Adrenal gland (tissue), 9 donors: ENCODE measurements at regions not wholly inside any gene's neighbourhood (a gene's known extent, or its start where the extent isn't known, plus 50 kb on each side); places are given as distances from the start of the nearest gene placed in this dataset.

ENCODE experiments used
- DNase-seq, 7 donors: peaks; one replicate each; pipeline ENCODE4 v3.0.0-alpha.2; 2019 to 2020
- H3K27ac ChIP-seq, 5 donors: fragments of 200-600 bp; sonication (generic) in 4 of 5; 1 replicate in 3 of 5; 2 replicates in 2 of 5; pipeline versions ENCODE4 v1.5.1 to v1.8.0; 2016 to 2020; ENCODE audit warnings: mild to moderate bottlenecking in 1 of 5
- H3K27me3 ChIP-seq: fragments of 200-600 bp; 2 replicates; pipeline ENCODE4 v1.8.0; 2021
- H3K36me3 ChIP-seq, 2 donors: fragments of 200-600 bp; replicated peaks in 1 of 2; 1 replicate in 1 of 2; 2 replicates in 1 of 2; pipeline versions ENCODE4 v1.5.1 to v1.8.0; 2018 to 2022
- H3K4me1 ChIP-seq, 2 donors: fragments of 200-600 bp; replicated peaks in 1 of 2; 1 replicate in 1 of 2; 2 replicates in 1 of 2; pipeline versions ENCODE4 v1.5.1 to v1.8.0; 2018 to 2021
- H3K4me3 ChIP-seq, 4 donors: fragments of 200-600 bp; sonication (generic) in 3 of 4; one replicate each; pipeline ENCODE4 v1.5.1; 2016 to 2018
- H3K9me3 ChIP-seq, 3 donors: fragments of 200-600 bp; sonication (generic) in 1 of 3; replicated peaks in 1 of 3; 1 replicate in 2 of 3; 2 replicates in 1 of 3; pipeline versions ENCODE4 v1.5.1 to v1.8.0; 2016 to 2021
- CTCF ChIP-seq, 6 experiments: fragments of 450-650 bp in 4 of 6; fragments of 200-600 bp in 2 of 6; sonication (generic) in 1 of 6; IDR thresholded peaks; 1 replicate in 5 of 6; 2 replicates in 1 of 6; pipeline versions ENCODE4 v1.5.1 to v1.8.0; 2016 to 2021; ENCODE audit warnings: antibody characterized with exemption in 6 of 6, mild to moderate bottlenecking in 2 of 6, moderate library complexity in 1 of 6
- POLR2A ChIP-seq, 2 donors: fragments of 450-650 bp; IDR thresholded peaks; one replicate each; pipeline ENCODE4 v1.6.1; 2017; ENCODE audit warnings: antibody characterized with exemption in 2 of 2, mild to moderate bottlenecking in 2 of 2, moderate library complexity in 1 of 2
- WGBS, 4 donors: extraction: QIAGEN DNeasy Blood & Tissue Kit in 2 of 4; methylation state at CpG; one replicate each; pipeline versions ENCODE4 v1.1.5 to v1.1.7; 2013 to 2017; 5-methylcytosine and 5-hydroxymethylcytosine counted together
- intact Hi-C, 2 donors: fragments of 100-400 bp; cut with DNase I; formaldehyde crosslinking; loops; one replicate each; pipeline versions ENCODE4 v1.14.1 to v1.15.0; 2022 to 2023
- donor health status: healthy with polysubstance abuse.
- donor health status: Bipolar disorder and iron deficiency.
- donor health status: DM: yes; HTN: yes; CAD: no.
- donor health status: DM: no; HTN: no; CAD: no.
- donor health status: DM: no; HTN: no; CAD: no.

GRCh38 chr2:5074733-5075132 is 617.5 kb upstream of the SOX11 start:
- H3K36me3 ChIP-seq: no peaks in the 10 kb centered on the region
- no peak overlapping the region for H3K27ac ChIP-seq
- H3K4me3 ChIP-seq: no peak overlapping the region
- H3K4me1 ChIP-seq: no peaks in the 10 kb centered on the region
- intact Hi-C loops: no loop called here
- no peaks in the 10 kb centered on the region for H3K27me3 ChIP-seq
- no peak for TF ChIP-seq CTCF (IDR thresholded peaks at IDR 0.05)
- TF ChIP-seq POLR2A (IDR thresholded peaks at IDR 0.05): no peak
- 54 to 68% (median 59%) methylated on average over 5 of the region's 5 CpGs for WGBS, 4 donors
- DNase-seq: no peak
- no peaks in the 10 kb centered on the region for H3K9me3 ChIP-seq

- H3K36me3 ChIP-seq: no peaks in the 10 kb centered on the region
- TF ChIP-seq CTCF (IDR thresholded peaks at IDR 0.05): no peak
- no peak for TF ChIP-seq POLR2A (IDR thresholded peaks at IDR 0.05)
- no peaks in the 10 kb centered on the region for H3K27me3 ChIP-seq
- no peaks in the 10 kb centered on the region for H3K9me3 ChIP-seq
- no peak overlapping the region for H3K4me3 ChIP-seq
- no peaks in the 10 kb centered on the region for H3K4me1 ChIP-seq
- no peak overlapping the region for H3K27ac ChIP-seq
- intact Hi-C loops: no loop called here
- 74 to 85% (median 82%) methylated on average over 3 of the region's 3 CpGs for WGBS, 4 donors
- DNase-seq: no peak
Measured at GRCh38 chr2:5076599-5076998, 615.6 kb upstream of the SOX11 start.

- H3K9me3 ChIP-seq: no peaks in the 10 kb centered on the region
- WGBS, 4 donors: 48 to 69% (median 63%) methylated on average over 4 of the region's 4 CpGs
- no peak overlapping the region for H3K27ac ChIP-seq
- TF ChIP-seq POLR2A (IDR thresholded peaks at IDR 0.05) (no peak), CTCF (IDR thresholded peaks at IDR 0.05) (no peak)
- H3K4me1 ChIP-seq: no peaks in the 10 kb centered on the region
- no peaks in the 10 kb centered on the region for H3K27me3 ChIP-seq
- H3K36me3 ChIP-seq: no peaks in the 10 kb centered on the region
- no peak for DNase-seq
- intact Hi-C loops: no loop called here
- H3K4me3 ChIP-seq: no peak overlapping the region
Measured at GRCh38 chr2:5077479-5078089, 614.6 kb upstream of the SOX11 start.

- H3K27me3 ChIP-seq: no peaks in the 10 kb centered on the region
- no peak for TF ChIP-seq POLR2A (IDR thresholded peaks at IDR 0.05)
- no peak for TF ChIP-seq CTCF (IDR thresholded peaks at IDR 0.05)
- no peak overlapping the region for H3K4me3 ChIP-seq
- no peak overlapping the region for H3K27ac ChIP-seq
- H3K36me3 ChIP-seq: no peaks in the 10 kb centered on the region
- no peaks in the 10 kb centered on the region for H3K4me1 ChIP-seq
- H3K9me3 ChIP-seq: no peaks in the 10 kb centered on the region
- WGBS, 4 donors: 45 to 66% (median 63%) methylated on average over 3 of the region's 3 CpGs
- DNase-seq: no peak
- intact Hi-C loops: no loop called here
Measured at GRCh38 chr2:5083402-5083801, 608.8 kb upstream of the SOX11 start.
